ENCODE measurements at regions not wholly inside any gene's neighbourhood (a gene's known extent, or its start where the extent isn't known, plus 50 kb on each side); places are given as distances from the start of the nearest gene placed in this dataset.

- no peaks in the 10 kb centered on the region for H3K9me3 Mint-ChIP-seq (ENCODE audit: unreplicated experiment)
- no peak overlapping the region for H3K4me3 Mint-ChIP-seq (ENCODE audit: unreplicated experiment)
- H3K27me3 Mint-ChIP-seq (ENCODE audit: unreplicated experiment): no peaks in the 10 kb centered on the region
- H3K4me1 Mint-ChIP-seq (ENCODE audit: unreplicated experiment): peaks cover 11% of the 10 kb centered on the region
- H3K27ac Mint-ChIP-seq (ENCODE audit: unreplicated experiment): no peak overlapping the region
- no peak for TF ChIP-seq CTCF (IDR thresholded peaks at IDR 0.05; ENCODE audit: unreplicated experiment)
- no peaks in the 10 kb centered on the region for H3K36me3 Mint-ChIP-seq (ENCODE audit: low read depth, unreplicated experiment)
- DNase-seq (ENCODE audit: low spot score): no peak
These were observed 240.3 kb upstream of the KLF6 start for GRCh38 chr10:4025339-4025738.

- Mint-ChIP-seq H3K36me3 (ENCODE audit: low read depth, unreplicated experiment) (no peaks in the 10 kb centered on the region), H3K27me3 (ENCODE audit: unreplicated experiment) (no peaks in the 10 kb centered on the region), H3K4me1 (ENCODE audit: unreplicated experiment) (peaks cover 11% of the 10 kb centered on the region), H3K9me3 (ENCODE audit: unreplicated experiment) (no peaks in the 10 kb centered on the region), H3K27ac (ENCODE audit: unreplicated experiment) (no peak overlapping the region), H3K4me3 (ENCODE audit: unreplicated experiment) (no peak overlapping the region)
- no peak for TF ChIP-seq CTCF (IDR thresholded peaks at IDR 0.05; ENCODE audit: unreplicated experiment)
- no peak for DNase-seq (ENCODE audit: low spot score)
These were observed 239.7 kb upstream of the KLF6 start for GRCh38 chr10:4024516-4025245.

- Mint-ChIP-seq H3K36me3 (ENCODE audit: low read depth, unreplicated experiment) (no peaks in the 10 kb centered on the region), H3K4me3 (ENCODE audit: unreplicated experiment) (no peak overlapping the region), H3K27ac (ENCODE audit: unreplicated experiment) (no peak overlapping the region), H3K9me3 (ENCODE audit: unreplicated experiment) (no peaks in the 10 kb centered on the region), H3K4me1 (ENCODE audit: unreplicated experiment) (peaks cover 11% of the 10 kb centered on the region), H3K27me3 (ENCODE audit: unreplicated experiment) (no peaks in the 10 kb centered on the region)
- no peak for TF ChIP-seq CTCF (IDR thresholded peaks at IDR 0.05; ENCODE audit: unreplicated experiment)
- DNase-seq (ENCODE audit: low spot score): no peak
These were observed 239.0 kb upstream of the KLF6 start for GRCh38 chr10:4024027-4024426.

GRCh38 chr10:4022473-4022872 lies 237.5 kb upstream of the KLF6 start:
- H3K4me1 Mint-ChIP-seq (ENCODE audit: unreplicated experiment): peaks cover 11% of the 10 kb centered on the region
- no peak for TF ChIP-seq CTCF (IDR thresholded peaks at IDR 0.05; ENCODE audit: unreplicated experiment)
- H3K36me3 Mint-ChIP-seq (ENCODE audit: low read depth, unreplicated experiment): no peaks in the 10 kb centered on the region
- H3K4me3 Mint-ChIP-seq (ENCODE audit: unreplicated experiment): no peak overlapping the region
- H3K27me3 Mint-ChIP-seq (ENCODE audit: unreplicated experiment): no peaks in the 10 kb centered on the region
- no peaks in the 10 kb centered on the region for H3K9me3 Mint-ChIP-seq (ENCODE audit: unreplicated experiment)
- no peak overlapping the region for H3K27ac Mint-ChIP-seq (ENCODE audit: unreplicated experiment)
- DNase-seq (ENCODE audit: low spot score): no peak

- no peaks in the 10 kb centered on the region for H3K36me3 Mint-ChIP-seq (ENCODE audit: low read depth, unreplicated experiment)
- DNase-seq (ENCODE audit: low spot score): no peak
- peaks cover 11% of the 10 kb centered on the region for H3K4me1 Mint-ChIP-seq (ENCODE audit: unreplicated experiment)
- no peaks in the 10 kb centered on the region for H3K9me3 Mint-ChIP-seq (ENCODE audit: unreplicated experiment)
- no peaks in the 10 kb centered on the region for H3K27me3 Mint-ChIP-seq (ENCODE audit: unreplicated experiment)
- H3K4me3 Mint-ChIP-seq (ENCODE audit: unreplicated experiment): no peak overlapping the region
- TF ChIP-seq CTCF (IDR thresholded peaks at IDR 0.05; ENCODE audit: unreplicated experiment): no peak
- H3K27ac Mint-ChIP-seq (ENCODE audit: unreplicated experiment): no peak overlapping the region
These were observed 235.6 kb upstream of the KLF6 start for GRCh38 chr10:4020631-4021030.

Measured in endothelial cell (in vitro differentiated cells).